Stomach (tissue), 8 donors: ENCODE measurements at regions not wholly inside any gene's neighbourhood (a gene's known extent, or its start where the extent isn't known, plus 50 kb on each side); places are given as distances from the start of the nearest gene placed in this dataset.
A peak's percentile ranks its signal among the peaks of the same experiment; 100 is the strongest.

Experiments
- DNase-seq, 2 donors: peaks; one replicate each; pipeline versions ENCODE4 v3.0.0 to v3.0.0-alpha.2; 2013 to 2019
- H3K27ac ChIP-seq, 5 donors: fragments of 200-600 bp in 4 of 5; sonication (generic) in 4 of 5; one replicate each; pipeline ENCODE4 v1.5.1; 2013 to 2019; ENCODE audit warnings: mild to moderate bottlenecking in 1 of 5, moderate library complexity in 1 of 5
- H3K27me3 ChIP-seq, 3 donors: fragments of 200-600 bp; sonication (generic); one replicate each; pipeline ENCODE4 v1.5.1; 2017 to 2019; ENCODE audit warnings: mixed run types in 1 of 3
- H3K36me3 ChIP-seq, 4 donors: fragments of 200-600 bp; sonication (generic); 1 replicate in 3 of 4; 2 replicates in 1 of 4; pipeline ENCODE4 v1.5.1; 2016 to 2019
- H3K4me1 ChIP-seq, 4 donors: fragments of 200-600 bp; sonication (generic); one replicate each; pipeline ENCODE4 v1.5.1; 2016 to 2019
- H3K4me3 ChIP-seq, 4 donors: fragments of 200-600 bp; sonication (generic) in 3 of 4; one replicate each; pipeline ENCODE4 v1.5.1; 2016 to 2019; ENCODE audit warnings: mild to moderate bottlenecking in 1 of 4
- H3K9me3 ChIP-seq, 4 donors: fragments of 200-600 bp; sonication (generic); one replicate each; pipeline ENCODE4 v1.5.1; 2016 to 2019
- EP300 ChIP-seq: sonication (generic); formaldehyde crosslinking; IDR thresholded peaks from one replicate; pipeline ENCODE4 v1.6.1; 2017; ENCODE audit warnings: antibody characterized with exemption
- POLR2A ChIP-seq, 4 donors: fragments of 450-650 bp; IDR thresholded peaks; one replicate each; pipeline ENCODE4 v1.6.1; 2016; ENCODE audit warnings: antibody characterized with exemption in 4 of 4, control low read depth in 2 of 4, mild to moderate bottlenecking in 1 of 4, moderate library complexity in 1 of 4
- POLR2AphosphoS5 ChIP-seq, 3 donors: sonication (generic); formaldehyde crosslinking; IDR thresholded peaks; one replicate each; pipeline ENCODE4 v1.6.1; 2016; ENCODE audit warnings: antibody characterized with exemption in 3 of 3
- WGBS, 5 donors: extraction: QIAGEN DNeasy Blood & Tissue Kit in 3 of 5; methylation state at CpG; one replicate each; pipeline versions ENCODE4 v1.1.5 to v1.1.7; 2013 to 2018; 5-methylcytosine and 5-hydroxymethylcytosine counted together
- intact Hi-C: fragments of 100-400 bp; cut with DNase I; formaldehyde crosslinking; loops from one replicate; pipeline ENCODE4 v1.15.1; 2023; ENCODE audit warnings: low total_unique reads
- TF ChIP-seq, protein P1 (sequence below), 7 experiments: fragments of 450-650 bp in 4 of 7; fragments of 200-600 bp in 3 of 7; sonication (generic) in 3 of 7; IDR thresholded peaks; one replicate each; pipeline ENCODE4 v1.5.1; 2016 to 2019; ENCODE audit warnings: antibody characterized with exemption in 7 of 7, control low read depth in 2 of 7, mild to moderate bottlenecking in 1 of 7
- donor health status: healthy with polysubstance abuse.
- donor health status: Bipolar disorder and iron deficiency.
- donor health status: healthy.

- no peak for TF ChIP-seq POLR2AphosphoS5 (IDR thresholded peaks at IDR 0.05)
- TF ChIP-seq POLR2A (IDR thresholded peaks at IDR 0.05) = no peak
- 62 to 75% (median 67%) methylated on average over 5 of the region's 5 CpGs for WGBS, 5 donors
- Histone ChIP-seq H3K9me3 (no peaks in the 10 kb centered on the region), H3K4me3 (no peak overlapping the region), H3K36me3 (no peaks in the 10 kb centered on the region), H3K27me3 (no peaks in the 10 kb centered on the region), H3K27ac (no peak overlapping the region), H3K4me1 (no peaks in the 10 kb centered on the region)
- no peak for DNase-seq
- intact Hi-C loops = no loop called here
Observed at GRCh38 chr21:22056904-22057303, 1058.7 kb downstream of the NCAM2 start.

DNA sequence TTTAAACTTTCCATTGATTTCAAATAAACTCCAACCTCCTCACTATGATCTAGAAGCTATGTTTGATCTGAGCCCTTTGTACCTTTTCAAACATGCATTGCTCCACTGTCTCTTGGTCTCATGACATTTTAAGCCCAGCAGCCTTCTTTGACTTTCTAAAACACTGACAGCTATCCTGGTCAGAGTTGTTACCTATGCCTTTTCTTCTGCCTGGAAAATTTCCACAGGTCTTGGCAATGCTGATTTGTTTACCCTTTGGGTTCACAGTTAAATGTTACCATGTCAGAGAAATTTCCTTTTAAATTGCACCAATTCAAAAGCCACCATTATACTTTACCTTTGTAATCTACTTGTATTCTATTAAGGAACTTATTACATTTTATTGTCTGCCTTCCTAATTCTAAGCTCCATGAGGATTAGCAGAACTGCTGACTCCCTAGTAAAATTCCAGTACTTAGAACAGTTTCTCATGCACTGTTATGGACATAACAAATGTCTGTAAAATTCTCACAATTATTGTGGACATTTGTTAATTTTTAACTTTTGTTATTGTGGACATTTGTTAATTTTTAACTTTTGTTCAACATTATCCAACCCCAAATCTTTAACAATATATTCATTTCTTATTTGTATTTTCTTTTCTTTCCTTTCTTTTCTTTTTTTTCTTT lies 1064.4 kb downstream of the NCAM2 start:
- Histone ChIP-seq H3K4me3 (no peak overlapping the region), H3K36me3 (no peaks in the 10 kb centered on the region), H3K4me1 (no peaks in the 10 kb centered on the region), H3K27me3 (no peaks in the 10 kb centered on the region), H3K9me3 (no peaks in the 10 kb centered on the region), H3K27ac (peak overlapping the region in 1 of 5 donors; percentile 12)
- intact Hi-C loops = no loop called here
- TF ChIP-seq EP300 = no peak
- TF ChIP-seq, protein P1, sequence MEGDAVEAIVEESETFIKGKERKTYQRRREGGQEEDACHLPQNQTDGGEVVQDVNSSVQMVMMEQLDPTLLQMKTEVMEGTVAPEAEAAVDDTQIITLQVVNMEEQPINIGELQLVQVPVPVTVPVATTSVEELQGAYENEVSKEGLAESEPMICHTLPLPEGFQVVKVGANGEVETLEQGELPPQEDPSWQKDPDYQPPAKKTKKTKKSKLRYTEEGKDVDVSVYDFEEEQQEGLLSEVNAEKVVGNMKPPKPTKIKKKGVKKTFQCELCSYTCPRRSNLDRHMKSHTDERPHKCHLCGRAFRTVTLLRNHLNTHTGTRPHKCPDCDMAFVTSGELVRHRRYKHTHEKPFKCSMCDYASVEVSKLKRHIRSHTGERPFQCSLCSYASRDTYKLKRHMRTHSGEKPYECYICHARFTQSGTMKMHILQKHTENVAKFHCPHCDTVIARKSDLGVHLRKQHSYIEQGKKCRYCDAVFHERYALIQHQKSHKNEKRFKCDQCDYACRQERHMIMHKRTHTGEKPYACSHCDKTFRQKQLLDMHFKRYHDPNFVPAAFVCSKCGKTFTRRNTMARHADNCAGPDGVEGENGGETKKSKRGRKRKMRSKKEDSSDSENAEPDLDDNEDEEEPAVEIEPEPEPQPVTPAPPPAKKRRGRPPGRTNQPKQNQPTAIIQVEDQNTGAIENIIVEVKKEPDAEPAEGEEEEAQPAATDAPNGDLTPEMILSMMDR (IDR thresholded peaks at IDR 0.05) = no peak
- TF ChIP-seq POLR2A (IDR thresholded peaks at IDR 0.05) = no peak
- no peak for TF ChIP-seq POLR2AphosphoS5 (IDR thresholded peaks at IDR 0.05)
- DNase-seq = no peak

- H3K27me3 ChIP-seq = no peaks in the 10 kb centered on the region
- peak overlapping the region in 1 of 5 donors; percentile 12 for H3K27ac ChIP-seq
- no peaks in the 10 kb centered on the region for H3K9me3 ChIP-seq
- no peak overlapping the region for H3K4me3 ChIP-seq
- no peaks in the 10 kb centered on the region for H3K36me3 ChIP-seq
- no peak for TF ChIP-seq EP300
- TF ChIP-seq POLR2A (IDR thresholded peaks at IDR 0.05) = no peak
- TF ChIP-seq POLR2AphosphoS5 (IDR thresholded peaks at IDR 0.05) = no peak
- no peaks in the 10 kb centered on the region for H3K4me1 ChIP-seq
- DNase-seq = no peak
- intact Hi-C loops = no loop called here
- WGBS, 5 donors = 41 to 67% (median 56%) methylated on average over 2 of the region's 2 CpGs
Observed at GRCh38 chr21:22063140-22063539, 1064.9 kb downstream of the NCAM2 start.

DNA sequence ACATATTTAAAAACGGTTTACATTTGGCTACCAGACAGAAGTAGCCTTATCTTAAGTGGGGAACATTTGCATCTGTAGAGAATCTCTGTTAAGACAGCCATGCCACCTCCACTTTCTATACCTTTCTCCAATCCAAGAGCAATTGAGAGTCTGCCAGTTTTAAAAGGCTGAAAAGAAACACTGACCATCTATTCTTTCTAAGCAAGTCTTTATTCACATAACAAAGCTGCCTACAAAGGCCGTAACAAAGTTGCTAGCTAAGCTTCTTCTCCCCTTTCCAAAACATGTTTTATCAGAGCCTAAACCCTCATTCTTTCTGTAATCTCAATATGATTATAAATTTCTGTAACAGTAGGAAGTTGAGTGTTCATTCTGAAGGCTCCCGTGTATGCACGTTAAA lies 1078.3 kb downstream of the NCAM2 start:
- intact Hi-C loops = no loop called here
- Histone ChIP-seq H3K27me3 (no peaks in the 10 kb centered on the region), H3K36me3 (no peaks in the 10 kb centered on the region), H3K4me1 (no peaks in the 10 kb centered on the region), H3K9me3 (peaks cover 0 to 17% (median 1%) of the 10 kb centered on the region in 4 donors), H3K27ac (no peak overlapping the region), H3K4me3 (no peak overlapping the region)
- WGBS, 5 donors = 59 to 69% (median 67%) methylated on average over 4 of the region's 4 CpGs
- DNase-seq = no peak
- TF ChIP-seq POLR2AphosphoS5 (IDR thresholded peaks at IDR 0.05) (no peak), EP300 (no peak), POLR2A (IDR thresholded peaks at IDR 0.05) (no peak)
- TF ChIP-seq, protein P1 (IDR thresholded peaks at IDR 0.05) = no peak

DNA sequence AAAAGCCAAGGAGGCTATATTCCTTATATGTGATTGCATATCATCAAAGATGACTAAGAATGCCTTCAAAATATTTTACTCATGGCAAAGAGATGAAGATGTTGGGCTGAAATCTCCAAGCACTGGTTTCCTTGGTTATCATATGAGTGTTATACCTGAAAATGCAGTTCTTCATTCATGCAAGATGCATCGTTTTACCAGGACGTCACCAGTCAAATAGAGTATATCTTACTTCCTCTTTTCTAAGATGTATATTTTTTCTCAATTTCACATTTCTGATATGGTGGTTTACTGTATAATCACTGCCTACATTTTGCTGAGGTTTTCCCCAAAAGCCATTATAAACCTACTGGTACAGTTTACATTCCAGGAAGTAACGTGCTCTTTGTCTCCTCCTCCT lies 1085.7 kb downstream of the NCAM2 start:
- WGBS, 5 donors = 67 to 84% (median 75%) methylated on average over 3 of the region's 3 CpGs
- no peak for DNase-seq
- peaks cover 0 to 34% (median 2%) of the 10 kb centered on the region in 4 donors for H3K9me3 ChIP-seq
- no peaks in the 10 kb centered on the region for H3K36me3 ChIP-seq
- intact Hi-C loops = no loop called here
- H3K27ac ChIP-seq = no peak overlapping the region
- H3K4me3 ChIP-seq = no peak overlapping the region
- no peaks in the 10 kb centered on the region for H3K4me1 ChIP-seq
- no peak for TF ChIP-seq EP300
- no peak for TF ChIP-seq POLR2AphosphoS5 (IDR thresholded peaks at IDR 0.05)
- TF ChIP-seq POLR2A (IDR thresholded peaks at IDR 0.05) = no peak
- H3K27me3 ChIP-seq = no peaks in the 10 kb centered on the region

DNA sequence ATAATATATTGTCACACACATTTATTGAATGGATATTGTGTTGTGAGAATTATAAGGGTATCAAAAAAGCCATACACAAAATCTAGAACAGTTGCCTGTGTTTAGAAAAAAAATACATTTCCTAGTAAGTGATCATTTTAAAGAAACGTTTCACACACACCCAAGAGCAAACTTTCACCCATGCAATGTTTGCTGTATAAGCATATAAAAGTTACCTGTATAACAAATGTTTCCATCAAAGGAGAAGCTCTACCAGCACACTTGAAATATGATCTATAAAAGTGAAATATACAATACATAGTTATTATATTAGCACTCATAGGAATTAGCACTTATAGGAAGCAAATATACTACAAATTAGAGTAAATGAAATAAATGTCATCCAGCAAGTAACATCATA lies 1098.1 kb downstream of the NCAM2 start:
- Histone ChIP-seq H3K4me3 (no peak overlapping the region), H3K36me3 (no peaks in the 10 kb centered on the region), H3K9me3 (peaks cover 0 to 8% (median 0%) of the 10 kb centered on the region in 4 donors), H3K27me3 (no peaks in the 10 kb centered on the region), H3K4me1 (no peaks in the 10 kb centered on the region), H3K27ac (no peak overlapping the region)
- TF ChIP-seq EP300 (no peak), POLR2A (IDR thresholded peaks at IDR 0.05) (no peak), POLR2AphosphoS5 (IDR thresholded peaks at IDR 0.05) (no peak)
- TF ChIP-seq, protein P1 (IDR thresholded peaks at IDR 0.05) = no peak
- WGBS, 5 donors = 14 to 43% (median 33%) methylated on average over 1 of the region's 1 CpG
- intact Hi-C loops = no loop called here
- no peak for DNase-seq
